NCI-H1930 (cell line): ENCODE measurements at regions not wholly inside any gene's neighbourhood (a gene's known extent, or its start where the extent isn't known, plus 50 kb on each side); places are given as distances from the start of the nearest gene placed in this dataset.
A peak's percentile ranks its signal among the peaks of the same experiment; 100 is the strongest.

Experiments
- DNase-seq, 2 experiments: peaks; one replicate each; lab custom pipeline; 2025; lab: John Stamatoyannopoulos, UW

DNA sequence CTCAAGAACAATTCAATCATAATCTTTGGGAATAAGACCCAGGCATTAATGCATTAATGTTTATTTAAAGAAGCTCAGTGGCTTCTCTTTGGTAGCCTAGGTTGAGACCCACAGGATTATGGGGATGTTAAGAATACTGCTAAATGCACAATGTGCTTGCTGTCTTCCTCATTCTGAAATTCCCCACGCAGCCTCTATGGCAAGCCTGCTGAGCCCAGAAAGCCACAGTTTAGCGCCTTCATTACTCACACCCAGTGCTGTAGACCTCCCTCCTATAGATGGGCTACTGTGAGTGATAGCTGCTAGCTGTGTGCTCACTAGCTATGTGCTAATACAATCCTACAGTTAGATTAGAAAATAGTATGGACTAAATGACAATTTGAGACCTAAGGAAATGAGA lies 90.6 kb downstream of the TNFSF13B start:
- no peak for DNase-seq

GRCh38 chr13:108361769-108362168 lies 92.3 kb downstream of the TNFSF13B start:
- DNase-seq = no peak

DNA sequence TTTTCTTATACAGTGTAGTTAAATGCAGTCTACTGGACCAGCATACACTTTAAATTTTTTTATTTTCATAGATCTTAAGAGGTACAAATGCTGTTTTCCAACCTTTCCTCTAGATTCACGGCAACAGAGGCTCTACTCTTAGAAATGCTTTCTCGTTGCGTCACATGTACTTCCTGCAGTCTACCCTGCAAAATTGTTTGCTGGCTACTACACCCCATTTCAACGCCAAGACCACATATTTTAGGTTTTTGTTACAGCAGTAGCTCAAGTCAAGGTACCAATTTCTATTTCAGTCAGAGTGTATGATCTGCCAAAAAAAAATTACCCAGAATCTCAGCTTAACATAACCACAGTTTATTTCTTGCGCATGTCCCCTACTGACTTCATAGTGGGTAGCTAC lies 94.1 kb downstream of the TNFSF13B start:
- no peak for DNase-seq

DNA sequence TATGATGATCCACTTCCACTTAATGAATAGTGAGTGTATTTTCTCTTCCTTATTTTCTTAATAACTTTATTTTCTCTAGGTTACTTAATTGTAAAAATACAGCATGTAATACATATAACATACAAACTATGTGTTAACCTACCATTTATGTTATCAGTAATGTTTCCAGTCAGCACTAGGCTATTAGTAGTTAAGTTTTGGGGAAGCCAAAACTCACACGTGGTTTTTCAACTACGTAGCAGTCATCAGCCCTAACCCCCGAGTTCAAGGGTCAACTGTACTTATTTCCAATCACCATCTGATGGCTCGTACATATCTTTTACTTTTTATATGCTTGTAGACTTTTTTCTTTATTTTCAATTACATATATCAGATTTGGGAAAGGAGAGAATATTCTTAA lies 95.7 kb downstream of the TNFSF13B start:
- DNase-seq = no peak

- no peak for DNase-seq
Observed at GRCh38 chr13:108368250-108368905, 98.9 kb downstream of the TNFSF13B start.

GRCh38 chr13:108369412-108369811 lies 99.9 kb downstream of the TNFSF13B start:
- no peak for DNase-seq

- no peak for DNase-seq
Observed at GRCh38 chr13:108375034-108375433, 105.5 kb downstream of the TNFSF13B start.

GRCh38 chr13:108375772-108376171 lies 106.3 kb downstream of the TNFSF13B start:
- DNase-seq = no peak

- DNase-seq = no peak
Observed at GRCh38 chr13:108376308-108376707, 106.8 kb downstream of the TNFSF13B start.

DNA sequence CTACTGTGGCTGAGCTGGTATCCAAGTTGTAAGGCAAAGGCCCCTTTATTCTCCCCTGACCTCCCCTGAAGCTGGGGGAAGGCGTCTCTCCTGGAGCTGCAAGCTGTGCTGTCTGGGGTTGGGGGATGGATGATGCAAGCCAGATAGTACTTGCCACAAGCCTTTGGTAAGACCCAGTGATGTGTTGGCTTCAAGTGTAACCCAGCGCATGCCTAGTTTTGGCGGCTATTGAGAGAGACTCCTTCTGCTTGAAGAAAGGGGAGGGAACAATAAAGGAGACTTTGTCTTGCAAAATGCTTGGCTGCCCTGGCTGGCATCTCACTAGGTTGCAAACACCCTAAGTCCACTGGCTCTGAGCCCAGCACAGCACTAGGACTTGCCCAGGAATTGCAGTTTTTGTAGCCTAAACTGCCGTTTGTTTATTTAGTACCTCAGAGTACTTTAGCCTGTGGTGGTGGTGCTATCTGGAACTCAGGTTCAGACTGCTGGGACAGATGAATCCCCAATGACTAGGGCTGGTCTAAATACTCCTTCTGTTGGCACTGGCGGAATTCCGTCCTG lies 108.2 kb downstream of the TNFSF13B start:
- no peak for DNase-seq

DNA sequence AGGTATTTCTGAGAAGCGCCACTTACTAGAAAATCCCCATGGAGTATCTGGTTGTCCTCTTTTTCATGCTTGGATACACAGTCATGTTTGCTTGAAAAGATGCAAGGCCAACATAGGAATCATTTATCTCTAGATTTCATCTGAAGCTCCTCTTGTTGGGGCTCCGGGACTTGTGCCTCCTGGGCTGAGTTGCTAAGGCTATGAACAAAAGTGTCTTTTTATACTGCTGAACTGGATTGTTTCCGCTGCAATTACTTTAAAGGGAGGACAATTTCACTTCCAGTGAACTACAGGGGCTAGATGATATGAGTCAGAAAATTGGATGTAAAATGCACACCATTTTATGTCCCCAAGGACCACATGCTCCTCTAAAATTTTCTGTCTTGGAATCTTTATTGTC lies 114.1 kb downstream of the TNFSF13B start:
- DNase-seq = peak in 1 of 2 experiments; percentile 53

DNA sequence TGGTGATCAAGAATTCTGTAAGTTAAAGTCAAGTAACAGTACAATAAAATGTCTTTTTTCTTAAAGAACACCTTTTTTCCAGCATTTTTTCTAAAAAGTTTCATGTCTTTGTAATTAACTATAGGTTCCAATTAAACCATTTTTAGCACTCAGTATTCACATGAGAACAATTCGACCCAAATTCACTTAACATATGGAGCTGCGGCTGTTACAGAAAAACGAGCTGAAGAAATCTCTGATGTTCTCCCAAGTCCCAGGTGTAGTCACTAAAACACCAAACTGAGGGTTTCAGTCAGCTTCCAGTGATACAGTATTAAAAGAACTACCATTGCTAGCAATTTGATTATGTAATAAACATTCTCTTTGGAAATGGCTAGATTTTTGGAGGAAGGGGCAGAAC lies 117.6 kb downstream of the TNFSF13B start:
- DNase-seq = no peak

DNA sequence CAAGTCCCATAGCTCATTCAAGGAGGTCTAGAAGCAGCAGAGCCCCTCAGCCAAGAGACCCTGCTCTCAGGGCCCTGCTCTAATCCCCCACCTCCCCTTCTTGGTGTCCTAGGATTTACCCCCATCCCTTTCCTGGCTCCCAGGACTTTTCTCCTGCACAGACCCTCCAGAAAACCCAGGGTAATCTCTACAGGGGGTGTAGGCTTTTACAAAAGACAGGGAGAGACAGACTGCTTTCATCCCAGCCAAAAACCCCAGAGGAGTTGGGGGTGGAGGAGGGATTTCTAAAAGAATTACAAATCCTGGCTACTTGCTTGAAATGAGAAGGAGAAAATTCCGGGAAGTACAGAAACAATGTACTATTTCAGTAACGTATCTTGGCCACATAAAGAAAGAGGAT lies 133.3 kb downstream of the TNFSF13B start:
- no peak for DNase-seq

DNA sequence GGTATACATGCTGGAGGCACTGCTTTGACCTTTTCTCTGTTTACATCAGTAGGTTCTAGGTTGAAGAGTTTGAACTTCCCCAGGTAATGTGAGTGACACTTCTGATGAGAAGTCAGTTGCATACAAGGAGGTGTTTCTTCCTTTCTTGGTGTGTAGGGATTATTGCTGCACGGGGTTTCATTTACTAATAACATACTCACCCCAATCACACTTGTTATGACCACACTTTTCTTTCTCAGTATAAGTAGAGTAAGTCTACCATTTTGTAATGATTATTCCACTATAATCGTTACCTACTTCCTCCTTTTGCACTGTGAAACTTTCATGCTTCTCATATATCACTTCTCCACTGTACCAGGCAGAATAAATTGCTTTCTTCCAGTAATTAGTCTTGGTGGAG lies 138.0 kb downstream of the TNFSF13B start:
- no peak for DNase-seq

- no peak for DNase-seq
Observed at GRCh38 chr13:108408672-108409071, 139.2 kb downstream of the TNFSF13B start.

- no peak for DNase-seq
Observed at GRCh38 chr13:108409730-108410129, 140.2 kb downstream of the TNFSF13B start.

GRCh38 chr13:108419768-108420167 lies 150.2 kb downstream of the TNFSF13B start:
- no peak for DNase-seq

GRCh38 chr13:108425056-108425455 lies 155.5 kb downstream of the TNFSF13B start:
- no peak for DNase-seq

DNA sequence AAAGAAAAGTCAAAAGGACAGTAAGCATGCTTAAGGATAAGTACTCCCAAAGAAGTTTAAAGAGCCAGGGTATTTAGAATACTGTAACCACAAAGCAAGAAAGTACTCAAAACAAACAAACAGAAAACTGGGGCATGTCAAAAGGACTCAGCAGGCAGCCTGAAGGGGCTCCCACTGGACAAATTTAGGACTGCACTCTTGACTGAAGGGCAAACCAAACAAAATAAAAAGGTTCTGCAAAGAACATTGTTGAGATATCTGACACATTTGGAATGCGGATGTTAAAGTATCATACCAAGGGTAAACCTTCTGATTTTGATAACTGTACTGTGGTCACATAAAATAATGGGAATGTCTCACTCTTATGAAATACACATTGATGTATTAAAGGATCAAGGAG lies 157.4 kb downstream of the TNFSF13B start:
- no peak for DNase-seq

DNA sequence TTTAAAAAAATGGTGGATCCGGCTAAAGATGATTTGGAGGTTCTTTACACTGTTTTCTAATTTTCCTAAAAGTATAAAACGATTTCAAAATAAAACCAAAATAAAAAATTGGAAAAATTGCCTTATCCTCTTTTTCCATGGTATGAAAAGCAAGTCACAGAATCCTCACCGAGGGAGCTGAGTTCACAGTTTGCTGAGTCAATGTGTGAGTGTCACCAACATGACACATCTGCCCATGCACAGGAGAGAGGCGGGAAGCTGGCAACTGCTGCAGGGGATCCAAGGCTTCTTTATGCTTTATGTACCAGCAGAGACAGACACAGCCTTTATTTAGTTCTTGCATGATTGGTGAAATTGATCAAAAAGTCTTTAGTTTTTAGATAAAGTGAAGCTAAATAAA lies 157.8 kb downstream of the TNFSF13B start:
- DNase-seq = no peak

- DNase-seq = no peak
Observed at GRCh38 chr13:108428691-108429090, 159.2 kb downstream of the TNFSF13B start.

DNA sequence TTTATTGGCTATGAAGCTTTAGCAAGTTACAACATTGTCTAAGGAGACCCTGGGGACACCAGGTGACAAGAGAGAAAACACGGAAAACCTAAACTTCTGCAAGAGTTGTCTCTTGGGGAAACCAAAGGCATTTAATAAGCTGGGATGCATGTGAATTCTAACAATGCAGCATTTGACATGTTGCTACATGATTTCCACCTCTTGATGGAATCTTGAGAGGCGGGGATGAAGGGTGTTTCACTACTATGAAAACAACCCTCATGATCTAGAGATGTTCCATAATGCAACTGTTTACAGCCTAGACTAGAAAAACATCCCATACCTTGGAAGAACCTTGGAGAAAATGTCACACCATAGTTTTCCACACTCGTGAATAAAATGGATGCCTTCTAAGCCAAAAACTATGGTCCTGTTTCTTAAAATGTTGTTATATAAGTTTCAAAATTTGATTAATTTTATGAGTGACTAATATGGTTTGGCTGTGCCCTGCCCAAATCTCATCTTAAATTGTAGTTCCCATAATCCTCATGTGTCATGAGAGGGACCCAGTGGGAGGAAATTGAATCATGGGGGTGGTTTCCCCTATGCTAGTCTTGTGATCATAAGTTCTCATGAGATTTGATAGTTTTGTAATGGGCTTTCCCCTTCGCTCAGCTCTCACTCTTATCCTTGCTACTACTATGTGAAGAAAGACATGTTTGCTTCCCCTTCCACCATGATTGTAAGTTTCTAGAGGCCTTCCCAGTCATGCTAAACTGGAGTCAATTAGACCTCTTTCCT lies 164.6 kb downstream of the TNFSF13B start:
- no peak for DNase-seq

GRCh38 chr13:108435393-108436149 lies 166.1 kb downstream of the TNFSF13B start:
- DNase-seq = no peak
